Activated naive CD8-positive, alpha-beta T cell treated with anti-CD3 and anti-CD28 coated beads for 36 hours (primary cell): ENCODE measurements at regions not wholly inside any gene's neighbourhood (a gene's known extent, or its start where the extent isn't known, plus 50 kb on each side); places are given as distances from the start of the nearest gene placed in this dataset.
"Not testable (repeated sequence)": the region's sequence is repeated elsewhere in the genome, so short reads cannot be mapped to it uniquely, and the experiment has no call there.

Experiments used
- DNase-seq: peaks from one replicate; pipeline ENCODE4 v3.0.0; 2021
- H3K27ac Mint-ChIP-seq: one replicate; pipeline ENCODE4 v1.8.0; 2022; ENCODE audit warnings: mild to moderate bottlenecking, moderate library complexity, mixed read lengths
- H3K27me3 Mint-ChIP-seq: one replicate; pipeline ENCODE4 v1.8.0; 2022; ENCODE audit warnings: mild to moderate bottlenecking, mixed read lengths
- H3K36me3 Mint-ChIP-seq: one replicate; pipeline ENCODE4 v1.8.0; 2021; ENCODE audit warnings: mild to moderate bottlenecking, mixed read lengths
- H3K4me1 Mint-ChIP-seq: one replicate; pipeline ENCODE4 v1.8.0; 2021; ENCODE audit warnings: mixed read lengths
- H3K4me3 Mint-ChIP-seq: one replicate; pipeline ENCODE4 v1.8.0; 2022; ENCODE audit warnings: mild to moderate bottlenecking, moderate library complexity, mixed read lengths
- H3K9me3 Mint-ChIP-seq: one replicate; pipeline ENCODE4 v1.8.0; 2022; ENCODE audit warnings: mixed read lengths

- Mint-ChIP-seq H3K4me3 (no peak overlapping the region), H3K9me3 (peaks cover 4% of the 10 kb centered on the region)
Measured at GRCh38 chr3:106290304-106290997, 421.6 kb upstream of the CBLB start.

GRCh38 chr3:106293161-106293560, 424.3 kb upstream of the CBLB start:
- H3K4me1 Mint-ChIP-seq, result peaks cover 20% of the 10 kb centered on the region
- no peaks in the 10 kb centered on the region for H3K27me3 Mint-ChIP-seq
- H3K36me3 Mint-ChIP-seq, result no peaks in the 10 kb centered on the region
- peaks cover 4% of the 10 kb centered on the region for H3K9me3 Mint-ChIP-seq
- no peak for DNase-seq
- no peak overlapping the region for H3K27ac Mint-ChIP-seq
- no peak overlapping the region for H3K4me3 Mint-ChIP-seq

More at GRCh38 chr3:106290304-106290997, 421.6 kb upstream of the CBLB start:
- Mint-ChIP-seq H3K27ac (peak overlapping the region; percentile 70), H3K4me1 (peaks cover 16% of the 10 kb centered on the region), H3K36me3 (no peaks in the 10 kb centered on the region), H3K27me3 (no peaks in the 10 kb centered on the region)
- DNase-seq, result no peak

GRCh38 chr3:106294121-106294520, 425.3 kb upstream of the CBLB start:
- no peak for DNase-seq
- H3K4me1 Mint-ChIP-seq, result peaks cover 17% of the 10 kb centered on the region
- H3K27ac Mint-ChIP-seq, result no peak overlapping the region
- H3K36me3 Mint-ChIP-seq, result peaks cover 2% of the 10 kb centered on the region
- H3K9me3 Mint-ChIP-seq, result peaks cover 4% of the 10 kb centered on the region
- H3K27me3 Mint-ChIP-seq, result no peaks in the 10 kb centered on the region
- H3K4me3 Mint-ChIP-seq, result no peak overlapping the region

GRCh38 chr3:106296062-106296461, 427.2 kb upstream of the CBLB start:
- Mint-ChIP-seq H3K27me3 (no peaks in the 10 kb centered on the region), H3K36me3 (peaks cover 4% of the 10 kb centered on the region), H3K27ac (no peak overlapping the region), H3K4me3 (no peak overlapping the region), H3K9me3 (peaks cover 3% of the 10 kb centered on the region), H3K4me1 (peaks cover 15% of the 10 kb centered on the region)
- no peak for DNase-seq

- DNase-seq, result no peak
- peak overlapping the region; percentile 36 for H3K27ac Mint-ChIP-seq
- H3K9me3 Mint-ChIP-seq, result peaks cover 3% of the 10 kb centered on the region
- peaks cover 40% of the 10 kb centered on the region for H3K4me1 Mint-ChIP-seq
- peaks cover 8% of the 10 kb centered on the region for H3K36me3 Mint-ChIP-seq
- H3K4me3 Mint-ChIP-seq, result no peak overlapping the region
- H3K27me3 Mint-ChIP-seq, result no peaks in the 10 kb centered on the region
Measured at GRCh38 chr3:106299300-106300098, 430.7 kb upstream of the CBLB start.

GRCh38 chr3:106302451-106303221, 433.8 kb upstream of the CBLB start:
- Mint-ChIP-seq H3K27ac (peak overlapping the region; percentile 79), H3K27me3 (no peaks in the 10 kb centered on the region), H3K4me1 (peaks cover 37% of the 10 kb centered on the region), H3K9me3 (peaks cover 3% of the 10 kb centered on the region), H3K4me3 (no peak overlapping the region), H3K36me3 (peaks cover 10% of the 10 kb centered on the region)
- DNase-seq, result peak; percentile 7

GRCh38 chr3:106303766-106304165, 435.0 kb upstream of the CBLB start:
- H3K27me3 Mint-ChIP-seq, result no peaks in the 10 kb centered on the region
- DNase-seq, result no peak
- no peak overlapping the region for H3K27ac Mint-ChIP-seq
- H3K36me3 Mint-ChIP-seq, result peaks cover 9% of the 10 kb centered on the region
- no peaks in the 10 kb centered on the region for H3K9me3 Mint-ChIP-seq
- H3K4me3 Mint-ChIP-seq, result no peak overlapping the region
- peaks cover 34% of the 10 kb centered on the region for H3K4me1 Mint-ChIP-seq

- peaks cover 28% of the 10 kb centered on the region for H3K4me1 Mint-ChIP-seq
Measured at GRCh38 chr3:106305127-106305526, 436.3 kb upstream of the CBLB start.

GRCh38 chr3:106305882-106306435, 437.1 kb upstream of the CBLB start:
- Mint-ChIP-seq H3K4me1 (peaks cover 28% of the 10 kb centered on the region), H3K27me3 (no peaks in the 10 kb centered on the region), H3K36me3 (peaks cover 6% of the 10 kb centered on the region), H3K9me3 (no peaks in the 10 kb centered on the region), H3K4me3 (no peak overlapping the region), H3K27ac (no peak overlapping the region)
- no peak for DNase-seq

More at GRCh38 chr3:106305127-106305526, 436.3 kb upstream of the CBLB start:
- Mint-ChIP-seq H3K27ac (no peak overlapping the region), H3K27me3 (no peaks in the 10 kb centered on the region), H3K9me3 (no peaks in the 10 kb centered on the region), H3K4me3 (no peak overlapping the region), H3K36me3 (peaks cover 6% of the 10 kb centered on the region)
- no peak for DNase-seq

- Mint-ChIP-seq H3K36me3 (peaks cover 4% of the 10 kb centered on the region), H3K9me3 (peaks cover 4% of the 10 kb centered on the region), H3K27ac (no peak overlapping the region)
Measured at GRCh38 chr3:106309274-106309673, 440.5 kb upstream of the CBLB start.

GRCh38 chr3:106309798-106310197, 441.0 kb upstream of the CBLB start:
- not testable (repeated sequence) for H3K27ac Mint-ChIP-seq, H3K4me1 Mint-ChIP-seq

More at GRCh38 chr3:106309274-106309673, 440.5 kb upstream of the CBLB start:
- Mint-ChIP-seq H3K4me3 (no peak overlapping the region), H3K4me1 (peaks cover 4% of the 10 kb centered on the region), H3K27me3 (no peaks in the 10 kb centered on the region)
- no peak for DNase-seq

GRCh38 chr3:106317141-106318055, 448.6 kb upstream of the CBLB start:
- DNase-seq, result no peak
- no peaks in the 10 kb centered on the region for H3K27me3 Mint-ChIP-seq
- H3K4me3 Mint-ChIP-seq, result no peak overlapping the region
- H3K9me3 Mint-ChIP-seq, result peaks cover 11% of the 10 kb centered on the region
- no peak overlapping the region for H3K27ac Mint-ChIP-seq
- peaks cover 13% of the 10 kb centered on the region for H3K4me1 Mint-ChIP-seq
- H3K36me3 Mint-ChIP-seq, result peaks cover 7% of the 10 kb centered on the region

More at GRCh38 chr3:106309798-106310197, 441.0 kb upstream of the CBLB start:
- not testable (repeated sequence) for H3K9me3 Mint-ChIP-seq, H3K4me3 Mint-ChIP-seq, H3K36me3 Mint-ChIP-seq, H3K27me3 Mint-ChIP-seq, DNase-seq

- not testable (repeated sequence) for H3K27me3 Mint-ChIP-seq, H3K4me3 Mint-ChIP-seq, DNase-seq, H3K27ac Mint-ChIP-seq
- H3K36me3 Mint-ChIP-seq, result peaks cover 22% of the 10 kb centered on the region
- peaks cover 34% of the 10 kb centered on the region for H3K9me3 Mint-ChIP-seq
- H3K4me1 Mint-ChIP-seq, result peaks cover 18% of the 10 kb centered on the region
Measured at GRCh38 chr3:106321438-106321837, 452.6 kb upstream of the CBLB start.

GRCh38 chr3:106323586-106323985, 454.8 kb upstream of the CBLB start:
- H3K4me1 Mint-ChIP-seq, result peaks cover 18% of the 10 kb centered on the region
- H3K36me3 Mint-ChIP-seq, result peaks cover 19% of the 10 kb centered on the region
- H3K9me3 Mint-ChIP-seq, result peaks cover 34% of the 10 kb centered on the region
- no peak for DNase-seq
- no peak overlapping the region for H3K4me3 Mint-ChIP-seq
- H3K27me3 Mint-ChIP-seq, result no peaks in the 10 kb centered on the region
- H3K27ac Mint-ChIP-seq, result no peak overlapping the region
